GM12891 (cell line): ENCODE measurements at regions not wholly inside any gene's neighbourhood (a gene's known extent, or its start where the extent isn't known, plus 50 kb on each side); places are given as distances from the start of the nearest gene placed in this dataset.

Experiments
- DNase-seq: peaks from one replicate; pipeline ENCODE4 v3.0.0; 2011; ENCODE audit warnings: low spot score; ENCODE audit not compliant: insufficient read length
- FAIRE-seq: peaks from 2 replicates; lab custom pipeline; 2011; peaks lifted over from hg19 to GRCh38; lab: Jason Lieb, UNC
- PAX5 ChIP-seq: IDR thresholded peaks from 2 replicates; pipeline ENCODE4 v1.6.1; 2011; ENCODE audit warnings: low read length, moderate library complexity, mild to moderate bottlenecking; ENCODE audit not compliant: insufficient read depth, severe bottlenecking
- POLR2A ChIP-seq: IDR thresholded peaks from 2 replicates; pipeline ENCODE4 v1.6.1; 2011; ENCODE audit warnings: low read depth, low read length, control low read depth
- POLR2AphosphoS5 ChIP-seq: IDR thresholded peaks from 2 replicates; pipeline ENCODE4 v1.6.1; 2011; ENCODE audit warnings: low read depth, low read length, control low read depth
- POU2F2 ChIP-seq: IDR thresholded peaks from 2 replicates; pipeline ENCODE4 v1.6.1; 2011; ENCODE audit warnings: low read depth, mild to moderate bottlenecking, control low read depth, low read length, moderate library complexity
- SPI1 ChIP-seq: IDR thresholded peaks from 2 replicates; pipeline ENCODE4 v1.6.1; 2011; ENCODE audit warnings: low read depth, low read length, control low read depth
- TAF1 ChIP-seq: IDR thresholded peaks from 2 replicates; pipeline ENCODE4 v1.6.1; 2011; ENCODE audit warnings: low read depth, low read length, control low read depth

DNA sequence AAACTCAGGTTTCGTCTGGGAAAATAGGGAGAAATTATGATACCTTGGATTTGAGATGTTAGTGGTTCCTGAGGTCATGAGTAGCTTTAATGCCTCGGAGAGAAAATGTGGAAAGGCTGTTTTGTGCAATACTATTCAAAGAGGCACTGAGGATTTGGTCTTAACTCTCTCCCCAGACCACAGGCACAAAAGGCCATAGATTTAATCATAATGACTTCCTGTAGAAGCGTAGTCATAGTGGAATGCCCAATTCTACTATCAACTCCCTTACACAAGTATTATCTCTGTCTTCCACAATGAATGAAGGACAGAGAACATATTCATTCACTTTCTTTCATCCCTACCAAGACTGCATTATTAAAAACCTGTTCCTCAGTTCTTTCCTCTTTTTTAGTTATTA lies 153.0 kb upstream of the FTMT start:
- FAIRE-seq = no peak
- no peak for DNase-seq
- TF ChIP-seq TAF1 (no peak), POLR2AphosphoS5 (no peak), POLR2A (no peak), SPI1 (no peak), PAX5 (no peak), POU2F2 (no peak)

DNA sequence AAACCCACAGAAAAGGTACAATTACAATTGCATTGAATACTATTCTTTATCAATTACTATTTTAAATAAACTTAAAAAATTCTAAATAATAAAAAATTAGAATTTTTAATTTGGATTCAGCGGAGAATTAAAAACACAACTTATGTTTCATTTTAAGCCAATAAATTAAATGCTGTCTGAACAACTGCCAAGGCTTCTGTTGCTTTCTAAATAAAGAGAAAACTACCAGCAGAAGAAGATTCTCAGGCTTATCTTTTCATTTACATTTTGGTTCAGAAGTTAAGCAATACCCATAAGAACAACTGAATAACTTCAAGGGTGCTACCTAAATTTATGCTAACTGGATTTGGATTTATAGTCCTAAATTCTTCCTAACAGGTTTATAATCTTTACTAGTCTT lies 150.0 kb upstream of the FTMT start:
- DNase-seq = no peak
- TF ChIP-seq POU2F2 = no peak
- no peak for TF ChIP-seq POLR2AphosphoS5
- FAIRE-seq = no peak

DNA sequence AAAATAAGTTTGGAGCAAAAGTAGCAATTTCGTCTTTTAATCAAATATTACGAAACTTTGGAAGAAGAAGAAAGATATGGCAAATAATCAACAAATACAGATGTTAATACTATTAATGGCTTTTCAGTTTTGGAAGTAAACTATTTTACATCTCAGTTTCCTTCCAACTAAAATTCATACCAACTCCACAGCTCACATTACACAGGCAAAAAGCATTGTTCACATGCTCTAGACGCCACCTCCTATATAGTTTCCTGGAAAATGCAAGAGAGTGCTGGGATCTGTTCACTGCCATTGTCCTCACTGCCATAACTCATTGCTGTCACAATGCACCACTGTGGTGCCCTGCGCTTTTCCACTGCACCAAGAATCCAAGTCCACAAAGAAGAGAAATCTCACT lies 149.0 kb upstream of the FTMT start:
- DNase-seq (no peak), FAIRE-seq (no peak)
- TF ChIP-seq POU2F2 (no peak), POLR2AphosphoS5 (no peak), TAF1 (no peak), SPI1 (no peak), PAX5 (no peak), POLR2A (no peak)

DNA sequence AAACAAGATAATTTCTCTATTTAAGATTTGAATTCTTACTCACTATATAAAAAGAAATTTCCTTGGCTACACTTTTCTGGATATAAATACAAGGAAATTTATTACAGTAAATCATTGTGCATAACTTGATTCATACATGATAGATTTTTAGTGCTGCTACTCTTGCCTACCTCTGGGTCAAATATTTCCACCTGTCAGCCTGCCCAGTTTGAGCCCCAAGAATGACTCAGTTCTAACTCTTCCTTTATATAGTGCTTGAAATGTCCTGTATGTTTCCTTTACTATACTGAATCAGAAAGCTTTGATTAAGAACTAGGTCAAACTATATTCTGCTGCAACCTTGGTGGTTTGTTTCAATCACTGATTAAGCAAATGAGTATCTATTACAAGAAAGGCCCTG lies 147.4 kb upstream of the FTMT start:
- DNase-seq = no peak
- no peak for TF ChIP-seq POLR2A
- TF ChIP-seq POU2F2 = no peak
- FAIRE-seq = no peak

DNA sequence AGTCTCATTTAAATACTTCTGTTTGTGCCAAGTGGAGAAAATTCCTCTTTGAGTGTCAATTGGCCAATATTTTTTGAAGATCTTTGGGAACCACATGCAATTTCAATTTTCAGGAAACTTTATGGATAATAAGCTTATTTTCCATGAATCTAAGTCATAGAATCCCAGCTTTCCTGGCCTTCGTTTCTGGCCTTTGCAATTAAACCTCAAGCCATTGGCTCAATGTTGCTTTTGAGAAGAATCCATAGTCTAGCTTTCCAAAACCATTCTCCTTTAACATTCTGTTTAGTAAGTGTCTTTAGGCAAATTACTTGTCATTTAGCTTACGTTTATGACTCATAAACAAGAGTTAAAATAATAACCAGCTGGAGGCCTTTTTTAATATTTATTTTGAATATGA lies 145.0 kb upstream of the FTMT start:
- FAIRE-seq = no peak
- no peak for TF ChIP-seq POLR2A
- TF ChIP-seq SPI1 = no peak
- no peak for DNase-seq

DNA sequence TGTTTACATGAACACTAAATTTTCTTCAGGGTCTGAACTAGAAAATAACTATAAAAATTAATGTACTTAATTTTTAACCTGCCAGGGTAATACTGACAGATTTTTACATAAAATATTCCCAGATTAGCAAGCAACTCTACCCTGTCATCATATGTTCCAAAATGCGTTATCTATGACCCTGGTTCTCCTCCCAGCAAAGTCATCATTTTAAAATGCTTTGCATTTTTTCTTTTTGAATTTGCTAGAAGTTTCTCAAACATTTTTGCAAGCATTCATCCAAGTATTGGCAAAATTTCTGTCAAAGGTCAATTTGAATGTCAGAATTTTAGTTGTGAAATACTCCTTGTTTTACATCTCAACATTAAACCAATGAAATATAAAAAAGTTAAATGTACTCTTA lies 144.5 kb upstream of the FTMT start:
- FAIRE-seq (no peak), DNase-seq (no peak)
- TF ChIP-seq POLR2A = no peak
- TF ChIP-seq POU2F2 = no peak
- no peak for TF ChIP-seq POLR2AphosphoS5
- no peak for TF ChIP-seq SPI1
- no peak for TF ChIP-seq TAF1
- TF ChIP-seq PAX5 = no peak

DNA sequence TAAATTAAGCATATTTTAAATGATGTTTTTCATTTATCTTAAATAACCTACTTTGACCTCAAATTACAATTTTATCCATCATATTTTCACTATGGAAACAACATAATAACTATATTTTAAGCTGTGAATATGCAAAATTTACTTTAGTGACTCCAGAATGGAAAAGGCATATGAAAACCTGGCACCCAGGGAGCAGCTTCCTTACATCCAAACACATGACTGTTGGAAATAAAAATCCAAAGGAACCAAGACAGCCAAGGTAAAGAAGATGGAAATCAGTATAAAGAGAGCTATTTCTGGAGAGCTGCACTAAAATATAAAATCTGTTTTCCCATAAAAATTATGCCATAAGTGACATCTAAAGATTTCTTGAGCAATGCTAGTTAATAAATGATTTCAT lies 140.3 kb upstream of the FTMT start:
- DNase-seq (no peak), FAIRE-seq (no peak)
- TF ChIP-seq TAF1 = no peak
- no peak for TF ChIP-seq POLR2AphosphoS5
- no peak for TF ChIP-seq SPI1
- no peak for TF ChIP-seq POLR2A
- no peak for TF ChIP-seq POU2F2
- TF ChIP-seq PAX5 = no peak

DNA sequence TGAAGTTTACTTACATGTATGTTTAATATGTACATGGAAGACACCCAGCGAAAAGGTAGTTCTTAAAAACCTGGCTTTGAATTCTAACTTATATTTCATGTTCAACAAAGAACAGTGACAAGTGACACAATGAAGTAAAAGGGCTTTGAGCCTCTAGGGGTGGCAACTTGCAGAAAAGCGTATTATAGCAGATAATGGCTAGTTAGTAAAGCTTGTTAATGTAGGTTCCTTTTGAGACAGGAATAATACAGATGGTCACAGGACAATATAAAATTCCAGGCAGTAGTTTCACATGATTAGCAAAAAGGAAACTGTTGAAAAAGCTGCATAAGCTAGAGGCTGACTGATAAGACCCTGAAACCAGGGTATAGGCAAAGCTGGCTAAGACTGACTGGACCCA lies 132.4 kb upstream of the FTMT start:
- FAIRE-seq (no peak), DNase-seq (no peak)
- TF ChIP-seq SPI1 = no peak
- TF ChIP-seq POLR2AphosphoS5 = no peak
- TF ChIP-seq POU2F2 = no peak
- no peak for TF ChIP-seq TAF1
- TF ChIP-seq PAX5 = no peak
- TF ChIP-seq POLR2A = no peak

DNA sequence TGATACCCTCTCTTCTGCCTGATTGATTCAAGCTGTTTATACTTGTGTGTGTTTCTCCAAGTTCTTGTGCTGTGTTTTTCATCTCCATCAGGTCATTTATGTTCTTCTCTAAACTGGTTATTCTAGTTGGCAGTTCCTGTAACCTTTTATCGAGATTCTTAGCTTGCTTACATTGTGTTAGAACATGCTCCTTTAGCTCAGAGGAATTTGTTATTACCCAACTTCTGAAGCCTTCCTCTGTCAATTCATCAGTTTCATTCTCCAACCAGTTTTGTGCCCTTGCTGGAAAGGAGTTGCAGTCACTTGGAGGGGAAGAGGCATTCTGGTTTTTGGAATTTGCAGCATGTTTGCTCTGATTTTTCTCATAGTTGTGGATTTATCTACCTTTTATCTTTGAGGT lies 126.2 kb upstream of the FTMT start:
- no peak for FAIRE-seq
- no peak for TF ChIP-seq TAF1
- TF ChIP-seq POU2F2 = no peak
- TF ChIP-seq POLR2AphosphoS5 = no peak
- DNase-seq = no peak

DNA sequence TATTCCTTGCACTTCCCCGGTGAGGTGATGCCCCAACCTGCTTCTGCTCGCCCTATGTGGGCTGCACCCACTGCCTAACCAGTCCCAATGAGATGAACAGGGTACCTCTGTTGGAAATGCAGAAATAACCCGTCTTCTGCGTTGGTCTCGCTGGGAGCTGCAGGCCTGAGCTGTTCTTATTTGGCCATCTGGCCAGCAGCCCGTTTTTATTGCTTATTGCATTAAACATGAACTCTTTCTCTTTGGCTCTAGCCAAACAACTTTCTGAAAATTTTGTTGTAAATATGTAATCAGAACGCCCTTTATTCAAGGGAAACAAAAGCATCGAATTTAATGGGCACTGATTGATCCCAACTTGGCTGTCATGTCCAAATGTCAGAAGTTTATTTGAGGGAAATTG lies 124.7 kb upstream of the FTMT start:
- FAIRE-seq (no peak), DNase-seq (no peak)
- TF ChIP-seq SPI1 (no peak), POU2F2 (no peak), POLR2AphosphoS5 (no peak), POLR2A (no peak), PAX5 (no peak), TAF1 (no peak)

DNA sequence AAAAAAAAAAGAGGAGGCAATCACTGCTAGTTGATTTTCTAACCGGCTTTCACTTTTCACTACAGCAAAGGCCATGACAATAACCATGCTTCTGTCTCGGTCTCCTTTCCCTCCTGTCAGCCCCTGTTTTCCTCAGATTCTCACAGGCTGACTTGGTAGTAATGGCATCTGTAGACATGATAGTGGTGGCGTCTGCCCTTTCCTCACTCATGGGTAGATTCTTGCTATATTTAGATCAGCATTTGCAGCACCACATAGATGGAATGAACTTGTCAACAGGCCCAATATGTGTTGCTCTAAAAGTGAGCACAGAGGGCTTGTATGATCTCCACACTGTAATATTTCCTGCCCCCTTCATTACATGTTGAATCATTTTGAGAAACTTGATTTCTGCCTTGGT lies 120.3 kb upstream of the FTMT start:
- no peak for DNase-seq
- TF ChIP-seq POU2F2 = no peak
- TF ChIP-seq SPI1 = no peak
- no peak for TF ChIP-seq TAF1
- no peak for TF ChIP-seq POLR2AphosphoS5
- no peak for TF ChIP-seq POLR2A
- no peak for TF ChIP-seq PAX5
- FAIRE-seq = no peak
